GM13977 (cell line): ENCODE measurements at regions not wholly inside any gene's neighbourhood (a gene's known extent, or its start where the extent isn't known, plus 50 kb on each side); places are given as distances from the start of the nearest gene placed in this dataset.

ENCODE experiments used
- DNase-seq: peaks from one replicate; pipeline ENCODE4 v3.0.0; 2012; ENCODE audit warnings: low spot score
- in situ Hi-C: fragments of 300-500 bp; cut with MboI; formaldehyde crosslinking; loops from one replicate; pipeline ENCODE4 v1.12.0; 2022; ENCODE audit warnings: low sequenced_read_pairs, low pct_unique_long_range_greater_than_20kb, mixed read lengths, inconsistent platforms; ENCODE audit not compliant: unreplicated experiment
- TF ChIP-seq, protein P1 (sequence below): IDR thresholded peaks from 2 replicates; pipeline ENCODE4 v1.5.1; 2012; ENCODE audit warnings: mild to moderate bottlenecking, control low read depth; ENCODE audit not compliant: insufficient read depth; ENCODE audit errors: extremely low read depth, missing control alignments

DNA sequence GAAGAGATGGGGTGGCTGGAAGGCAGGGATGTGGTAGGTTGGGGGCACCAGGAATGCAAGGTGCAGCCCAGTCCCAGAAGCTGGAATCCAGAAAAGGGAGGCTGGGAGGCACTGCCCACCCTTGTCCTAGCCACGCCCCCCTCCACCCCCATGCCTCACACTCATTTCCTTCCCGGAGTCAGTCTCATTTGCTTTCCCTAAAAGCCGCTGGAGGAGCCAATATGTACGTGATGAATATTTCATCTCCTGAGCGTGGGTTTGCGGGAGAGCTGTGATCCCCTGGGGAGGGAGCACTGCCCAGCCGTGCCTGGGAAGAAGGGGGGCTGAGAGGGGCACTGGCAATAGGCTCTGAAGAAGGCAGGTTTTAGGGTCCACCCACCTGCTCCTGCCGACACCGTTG lies 124.5 kb upstream of the LHX1 start:
- in situ Hi-C loops, result no loop called here
- TF ChIP-seq, protein P1, sequence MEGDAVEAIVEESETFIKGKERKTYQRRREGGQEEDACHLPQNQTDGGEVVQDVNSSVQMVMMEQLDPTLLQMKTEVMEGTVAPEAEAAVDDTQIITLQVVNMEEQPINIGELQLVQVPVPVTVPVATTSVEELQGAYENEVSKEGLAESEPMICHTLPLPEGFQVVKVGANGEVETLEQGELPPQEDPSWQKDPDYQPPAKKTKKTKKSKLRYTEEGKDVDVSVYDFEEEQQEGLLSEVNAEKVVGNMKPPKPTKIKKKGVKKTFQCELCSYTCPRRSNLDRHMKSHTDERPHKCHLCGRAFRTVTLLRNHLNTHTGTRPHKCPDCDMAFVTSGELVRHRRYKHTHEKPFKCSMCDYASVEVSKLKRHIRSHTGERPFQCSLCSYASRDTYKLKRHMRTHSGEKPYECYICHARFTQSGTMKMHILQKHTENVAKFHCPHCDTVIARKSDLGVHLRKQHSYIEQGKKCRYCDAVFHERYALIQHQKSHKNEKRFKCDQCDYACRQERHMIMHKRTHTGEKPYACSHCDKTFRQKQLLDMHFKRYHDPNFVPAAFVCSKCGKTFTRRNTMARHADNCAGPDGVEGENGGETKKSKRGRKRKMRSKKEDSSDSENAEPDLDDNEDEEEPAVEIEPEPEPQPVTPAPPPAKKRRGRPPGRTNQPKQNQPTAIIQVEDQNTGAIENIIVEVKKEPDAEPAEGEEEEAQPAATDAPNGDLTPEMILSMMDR, result no peak
- DNase-seq, result no peak

DNA sequence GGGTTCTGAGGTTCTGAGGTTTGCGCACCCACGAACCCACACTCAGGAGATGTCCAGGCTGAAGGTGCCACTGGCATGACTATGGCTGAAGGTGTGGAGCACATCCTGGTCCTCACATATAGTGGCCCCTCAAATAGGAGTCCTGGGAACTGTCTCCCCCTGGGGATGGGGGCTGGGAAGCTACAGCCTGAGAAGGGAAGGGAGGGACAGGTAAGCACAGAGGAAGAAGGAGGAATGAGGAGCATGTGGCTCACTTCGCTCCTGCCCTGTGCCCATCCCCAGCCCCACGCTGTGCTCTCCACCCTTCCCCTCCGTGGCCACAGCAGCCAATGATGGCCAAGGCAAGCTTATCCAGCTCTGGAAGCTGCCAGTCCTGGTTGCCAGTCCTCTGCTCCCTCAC lies 123.9 kb upstream of the LHX1 start:
- no peak for DNase-seq
- in situ Hi-C loops, result no loop called here
- TF ChIP-seq, protein P1, result no peak

DNA sequence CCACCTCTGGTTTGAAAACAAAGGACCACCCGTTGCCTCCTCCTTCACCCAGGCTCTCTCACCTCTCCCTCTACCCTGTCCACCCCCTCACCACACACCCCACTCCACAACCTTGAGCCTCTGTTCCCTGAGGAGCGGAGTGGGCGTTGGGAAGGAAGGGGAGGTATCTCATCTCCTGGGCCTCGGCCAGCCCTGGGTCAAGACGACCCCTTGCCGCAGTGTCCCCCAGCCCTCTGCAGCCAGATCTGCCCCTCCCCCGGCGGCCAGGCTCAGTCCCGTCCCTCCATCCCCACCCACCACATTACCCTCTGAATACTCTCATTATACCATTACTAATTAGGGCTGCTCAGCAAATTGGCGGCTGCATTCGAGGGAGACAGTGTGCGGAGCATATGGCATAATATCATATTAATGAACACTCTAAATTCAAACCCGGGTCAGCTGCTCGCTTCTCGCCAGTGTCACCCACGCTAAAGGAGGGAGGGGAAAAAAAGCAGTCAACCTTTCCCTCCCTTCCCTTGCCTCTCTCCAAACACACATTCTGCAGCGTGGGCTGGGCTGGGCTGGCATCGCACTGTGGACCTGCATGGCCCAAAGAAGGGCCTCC lies 123.2 kb upstream of the LHX1 start:
- in situ Hi-C loops, result no loop called here
- TF ChIP-seq, protein P1, result no peak
- DNase-seq, result no peak

DNA sequence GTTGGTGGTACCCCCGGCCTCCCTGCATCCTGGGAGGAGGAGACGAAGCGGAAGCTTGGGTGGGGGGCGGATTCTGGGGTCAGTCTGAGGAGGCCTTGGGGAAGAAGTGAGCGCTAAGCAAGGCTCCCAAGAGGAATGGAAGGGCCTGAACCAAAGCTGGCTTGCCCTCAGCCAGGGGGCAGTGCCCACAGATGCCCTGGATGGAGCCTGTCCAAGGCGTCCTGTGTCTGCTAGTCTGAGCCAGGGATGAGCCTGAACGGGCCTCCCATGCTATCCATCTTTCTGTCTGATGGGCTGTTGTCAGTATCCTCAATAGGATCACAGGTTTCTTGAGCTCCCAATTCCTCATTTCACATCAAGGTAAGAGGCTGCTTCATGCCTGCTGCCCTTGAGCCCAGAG lies 122.3 kb upstream of the LHX1 start:
- TF ChIP-seq, protein P1, result no peak
- in situ Hi-C loops, result no loop called here
- DNase-seq, result no peak

DNA sequence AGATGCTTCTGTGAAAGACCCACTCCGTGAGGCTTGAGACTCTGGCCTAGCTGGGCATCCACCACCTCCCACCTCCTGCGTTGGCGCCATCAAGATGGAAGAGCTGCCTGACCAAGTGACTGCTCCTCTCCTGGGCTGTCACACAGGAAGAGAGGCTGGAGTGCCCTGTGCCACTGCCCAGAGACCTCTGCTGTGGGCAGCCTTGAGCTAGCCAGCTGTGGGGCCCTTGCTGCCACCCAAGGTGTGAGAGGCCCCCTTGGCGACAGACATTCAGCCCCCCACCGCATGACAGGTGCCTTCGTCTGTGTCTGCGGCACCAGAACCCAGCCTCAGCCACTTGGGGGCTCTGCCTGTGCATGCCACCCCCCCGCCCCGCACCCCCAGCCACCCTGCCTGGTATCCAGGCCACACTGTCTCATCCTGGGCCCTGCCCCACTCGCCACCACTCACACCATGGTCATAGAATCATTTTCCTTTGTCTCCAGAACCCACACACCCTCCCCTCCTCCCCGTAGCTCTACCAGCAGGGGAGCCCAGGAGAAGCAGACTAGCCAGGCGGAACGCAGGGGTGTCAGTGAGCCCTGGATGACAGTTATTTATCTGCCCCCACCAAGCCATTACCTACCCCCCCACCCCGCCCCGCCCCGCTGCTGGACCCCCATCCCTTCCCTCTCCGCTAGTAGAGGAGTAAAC lies 120.9 kb upstream of the LHX1 start:
- TF ChIP-seq, protein P1, result no peak
- in situ Hi-C loops, result no loop called here
- no peak for DNase-seq

DNA sequence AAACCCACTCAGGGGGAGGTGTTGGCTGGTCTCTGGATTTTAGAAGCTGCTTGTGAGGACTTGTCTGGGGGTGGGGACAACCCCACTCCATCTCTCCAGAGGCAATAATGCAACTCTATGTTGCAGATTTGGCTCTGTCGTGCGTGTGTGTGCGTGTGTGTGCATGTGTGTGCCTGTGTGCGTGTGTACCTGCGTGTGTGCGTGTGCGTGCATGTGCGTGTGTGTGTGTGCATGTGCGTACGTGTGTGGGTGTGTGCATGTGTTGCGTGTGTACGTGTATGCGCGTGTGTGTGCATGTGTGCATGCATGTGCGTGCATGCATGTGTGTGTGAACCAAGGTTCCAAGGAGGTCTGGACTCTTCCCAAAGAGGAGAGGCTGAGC lies 120.4 kb upstream of the LHX1 start:
- in situ Hi-C loops, result no loop called here
- DNase-seq, result no peak

More for the DNA sequence above, 120.4 kb upstream of the LHX1 start:
- TF ChIP-seq, protein P1, result no peak
